HG03571 (cell line): ENCODE measurements at regions not wholly inside any gene's neighbourhood (a gene's known extent, or its start where the extent isn't known, plus 50 kb on each side); places are given as distances from the start of the nearest gene placed in this dataset.

Experiments
- ATAC-seq: cut with Tn5 transposase; IDR thresholded peaks from one replicate; pipeline ENCODE4 v1.9.1; 2021; ENCODE audit not compliant: unreplicated experiment

DNA sequence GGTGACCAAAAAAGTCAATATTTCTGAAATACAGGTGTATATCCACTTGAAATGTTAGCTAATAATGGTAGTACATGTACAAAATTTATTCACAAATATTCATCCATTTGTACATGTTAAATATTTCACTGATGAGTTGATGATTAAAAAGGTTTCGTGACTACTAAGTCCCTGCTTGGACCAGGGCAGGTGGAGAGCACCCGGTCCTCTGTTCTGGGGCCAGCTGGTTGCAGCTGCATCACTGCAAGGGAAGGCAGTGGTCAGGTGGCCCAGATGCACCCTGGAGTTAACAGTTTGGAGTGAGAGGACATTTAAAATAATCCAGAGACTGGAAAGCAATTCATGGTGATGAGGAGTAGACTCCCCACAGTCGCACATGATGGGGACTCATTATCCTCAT is 141.2 kb downstream of the ZBTB18 start:
- ATAC-seq = no peak

DNA sequence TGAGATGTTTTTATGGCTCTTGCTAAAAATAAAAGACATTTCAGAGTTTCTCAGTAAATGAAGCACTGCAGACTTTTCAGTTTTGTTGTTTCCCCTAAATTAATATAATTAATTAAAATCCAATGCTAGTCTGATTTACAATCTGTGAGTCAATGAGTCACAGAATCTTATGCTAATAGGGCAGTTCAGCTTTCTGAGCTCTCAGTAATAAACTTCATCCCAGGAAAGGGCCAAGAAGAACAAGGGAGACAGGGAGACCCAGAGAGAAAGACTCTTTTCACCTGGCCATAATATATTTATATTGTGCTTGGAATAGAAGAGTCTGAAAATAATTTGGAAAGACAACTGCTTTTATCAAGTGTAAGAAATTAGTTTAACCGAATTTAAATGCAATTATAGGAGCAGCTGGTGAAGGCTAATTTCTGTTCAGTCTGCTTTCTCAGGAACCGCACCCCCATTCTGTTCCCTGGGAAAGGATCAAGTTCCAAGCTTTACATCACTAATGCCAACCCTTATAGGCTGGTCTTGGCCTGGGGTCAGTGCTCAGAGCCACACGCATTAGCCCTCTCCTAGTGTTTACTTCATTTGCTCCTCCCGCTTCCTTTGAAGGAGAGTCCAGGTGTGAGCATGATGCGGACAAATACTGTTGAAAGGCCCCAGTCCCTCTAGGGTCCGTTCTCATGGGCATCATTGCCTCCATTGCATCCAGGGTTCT is 145.6 kb downstream of the ZBTB18 start:
- no peak for ATAC-seq

DNA sequence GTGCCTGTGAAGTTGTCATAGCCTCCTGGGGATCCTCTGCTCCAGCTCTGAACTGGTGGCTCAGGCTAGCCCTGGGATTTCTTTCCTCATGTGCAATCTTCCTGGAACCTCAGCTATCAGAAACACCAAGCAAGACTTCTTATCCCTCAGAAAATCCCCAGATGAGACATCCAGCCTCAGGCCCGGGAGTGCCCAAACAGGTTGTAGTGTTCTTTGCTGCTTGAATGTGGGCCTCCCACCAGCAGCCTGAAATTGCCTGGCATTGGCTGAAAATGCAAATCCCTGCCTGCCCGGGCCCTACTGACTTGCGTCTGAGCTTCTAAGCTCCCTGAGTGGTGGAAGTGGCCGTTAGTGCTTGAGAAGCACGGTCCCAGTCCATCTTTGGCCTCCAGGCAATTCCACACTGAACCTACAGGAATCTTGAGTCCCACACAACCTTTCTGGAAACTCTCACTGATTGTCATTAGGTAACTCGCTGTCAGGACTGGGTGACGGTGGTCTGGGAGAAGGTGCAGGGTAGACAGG is 146.8 kb downstream of the ZBTB18 start:
- ATAC-seq = no peak

- ATAC-seq = no peak
Measured at GRCh38 chr1:244199902-244200301, 148.8 kb downstream of the ZBTB18 start.

- no peak for ATAC-seq
Measured at GRCh38 chr1:244200596-244200995, 149.5 kb downstream of the ZBTB18 start.

- ATAC-seq = no peak
Measured at GRCh38 chr1:244201750-244202149, 150.7 kb downstream of the ZBTB18 start.

DNA sequence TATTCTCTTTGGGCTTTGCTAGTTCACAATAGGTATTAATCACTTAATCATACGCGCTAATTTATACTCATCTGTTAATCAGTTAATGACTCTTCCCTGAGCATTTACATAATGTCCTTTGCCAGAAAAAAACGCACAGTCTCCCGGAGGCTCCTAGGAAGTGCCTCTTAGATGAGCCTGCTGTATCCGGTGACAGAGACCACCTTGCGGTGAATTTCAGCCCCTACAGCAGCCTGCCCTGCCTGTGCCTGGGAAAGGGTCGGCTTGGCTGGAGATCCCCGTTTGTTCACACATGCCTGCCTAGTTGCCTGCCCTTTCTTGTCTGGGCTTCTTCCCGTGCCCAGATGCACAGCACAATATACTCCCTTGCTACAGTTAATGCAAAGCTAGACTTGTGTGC is 152.9 kb downstream of the ZBTB18 start:
- ATAC-seq = no peak

- ATAC-seq = no peak
Measured at GRCh38 chr1:244205171-244205570, 154.1 kb downstream of the ZBTB18 start.

- ATAC-seq = no peak
Measured at GRCh38 chr1:244205906-244206305, 154.8 kb downstream of the ZBTB18 start.

DNA sequence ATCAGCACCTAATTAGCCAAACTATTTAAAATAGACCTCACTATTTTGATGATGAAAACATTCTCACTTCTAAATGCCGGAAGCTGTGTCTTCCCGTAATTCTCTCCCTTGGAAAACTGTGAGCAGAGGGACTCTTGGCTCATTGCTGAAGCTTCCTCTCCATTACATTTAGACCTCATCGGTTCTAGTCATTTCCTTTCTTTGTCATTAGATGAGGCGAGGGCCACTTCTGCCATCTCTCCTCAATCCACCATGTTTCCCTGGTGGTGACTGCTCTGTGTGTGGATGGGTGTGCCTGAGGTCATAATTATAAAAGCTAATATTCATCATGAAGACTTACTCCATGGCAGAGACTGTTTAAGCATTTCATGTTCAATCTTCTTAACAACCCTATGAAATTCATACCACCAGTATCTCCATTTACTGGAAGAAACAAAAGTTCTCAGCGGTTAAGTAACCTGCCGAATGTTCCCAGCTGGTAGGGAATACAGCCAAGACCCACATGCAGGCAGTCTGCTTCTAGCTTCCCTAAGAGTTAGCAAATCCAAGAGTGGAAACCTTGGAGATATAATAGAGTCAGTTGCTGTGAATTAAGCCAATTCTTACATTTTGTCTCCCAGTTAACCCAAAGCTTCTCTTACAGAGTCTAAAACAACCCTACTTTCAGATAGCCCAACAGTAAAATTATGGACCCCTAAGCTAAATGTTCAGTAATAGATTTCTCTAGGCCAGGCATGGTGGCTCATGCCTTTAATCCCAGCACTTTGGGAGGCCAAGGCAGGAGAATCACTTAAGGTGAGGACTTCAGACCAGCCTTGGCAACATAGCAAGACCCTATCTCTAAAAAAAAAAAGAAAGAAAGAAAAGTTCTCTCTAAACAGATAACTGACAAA is 156.2 kb downstream of the ZBTB18 start:
- ATAC-seq = no peak

GRCh38 chr1:244207935-244208244 is 156.8 kb downstream of the ZBTB18 start:
- ATAC-seq = no peak

DNA sequence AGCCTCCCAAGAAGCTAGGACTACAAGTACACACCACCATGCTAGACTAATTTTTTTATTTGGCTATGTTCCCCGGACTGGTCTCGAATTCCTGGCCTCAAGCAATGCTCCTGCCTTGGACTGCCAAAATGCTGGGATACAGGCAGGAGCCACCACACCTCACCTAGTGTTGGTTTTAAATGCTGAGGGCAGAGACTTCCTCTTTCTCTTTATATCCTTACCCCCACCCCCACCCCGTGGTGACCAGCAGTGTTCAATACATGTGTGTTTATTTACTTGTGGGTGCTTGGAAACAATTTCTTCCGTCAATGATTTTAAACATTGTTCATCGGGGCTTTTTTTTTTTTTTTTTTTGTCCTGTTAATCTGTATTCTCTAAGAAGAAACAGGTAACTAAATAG is 158.9 kb downstream of the ZBTB18 start:
- ATAC-seq = no peak

DNA sequence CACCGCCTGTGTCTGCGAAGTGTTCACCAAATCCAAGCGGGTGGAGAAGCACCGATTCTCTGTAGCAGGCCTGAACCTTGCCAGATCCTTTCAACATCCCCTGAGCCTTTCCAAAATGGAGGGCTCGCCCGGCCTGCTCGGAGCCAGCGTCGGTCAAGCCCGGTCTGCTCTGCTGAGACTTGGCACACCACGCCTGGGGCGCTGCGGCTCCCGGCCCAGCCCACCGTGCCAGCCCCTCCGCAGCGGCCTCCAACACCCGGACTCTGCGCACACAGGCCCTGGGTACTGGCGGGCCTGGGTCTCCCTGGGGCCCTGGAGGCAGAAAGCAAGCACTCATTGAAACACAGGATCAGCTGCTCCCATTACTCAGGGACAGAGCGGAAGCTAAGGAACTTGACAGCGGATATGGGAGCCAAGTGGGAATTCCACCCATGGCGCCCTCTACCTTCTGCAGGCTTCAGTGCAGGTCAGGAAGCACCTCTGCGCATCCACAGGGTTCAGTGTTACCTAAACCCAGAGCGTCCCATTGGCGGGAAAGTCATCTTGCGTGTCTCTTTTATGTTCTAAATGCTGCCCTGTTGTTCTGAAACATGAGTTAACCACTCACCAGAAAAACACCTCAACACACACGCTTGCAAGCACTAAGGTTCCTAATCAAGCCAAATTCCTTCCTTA is 159.9 kb downstream of the ZBTB18 start:
- no peak for ATAC-seq

- ATAC-seq = no peak
Measured at GRCh38 chr1:244211559-244211944, 160.5 kb downstream of the ZBTB18 start.

DNA sequence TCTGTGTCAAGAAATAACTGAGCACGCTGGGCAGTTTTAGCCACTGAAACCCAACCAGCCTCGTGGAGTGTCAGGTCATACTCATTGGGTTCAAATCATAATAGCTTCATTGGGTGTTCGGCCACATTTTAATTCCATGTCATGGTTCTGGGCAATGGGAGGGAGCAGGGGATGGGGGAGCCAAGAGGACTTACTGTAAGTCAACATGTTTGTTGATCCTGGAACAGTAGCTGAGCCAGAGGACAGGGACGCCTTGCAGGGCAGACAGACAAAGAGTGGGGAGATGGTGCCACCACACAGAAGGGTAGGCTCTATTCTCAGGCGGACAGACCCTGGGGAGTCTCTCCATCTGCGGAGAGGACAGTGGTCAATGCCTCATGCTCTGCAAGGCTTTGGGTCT is 161.1 kb downstream of the ZBTB18 start:
- no peak for ATAC-seq

DNA sequence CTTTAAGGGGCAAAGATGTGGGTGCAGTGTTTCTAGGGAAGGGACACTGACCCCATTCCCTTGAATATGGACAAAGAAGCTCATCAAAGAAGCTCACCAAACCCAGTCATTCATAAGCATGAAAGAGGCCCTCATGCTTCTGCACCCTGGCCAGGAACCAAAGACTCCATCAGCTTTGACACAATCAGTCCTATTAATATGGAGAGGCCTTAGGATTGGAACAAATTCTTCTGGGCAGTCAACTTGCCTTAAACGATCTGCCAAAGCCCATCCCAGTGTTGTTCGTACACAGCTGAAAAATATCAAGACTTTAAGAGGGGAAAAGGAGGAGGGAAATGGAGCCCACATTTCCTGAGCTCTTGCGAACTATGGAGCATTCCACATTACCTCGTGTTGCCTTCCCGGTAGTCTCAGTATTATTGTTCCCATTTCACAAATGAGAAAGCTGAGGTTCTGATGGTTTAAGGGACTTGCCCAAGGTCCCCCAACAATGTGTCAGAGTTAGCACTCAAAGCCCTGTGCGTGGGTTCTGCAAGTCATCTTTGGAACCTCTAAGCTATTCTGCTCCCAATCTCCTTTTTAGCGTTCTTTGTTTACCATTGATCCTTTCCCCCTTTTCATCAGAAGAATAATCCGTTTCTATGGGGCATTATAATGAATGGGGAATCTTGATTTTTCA is 161.9 kb downstream of the ZBTB18 start:
- ATAC-seq = no peak

DNA sequence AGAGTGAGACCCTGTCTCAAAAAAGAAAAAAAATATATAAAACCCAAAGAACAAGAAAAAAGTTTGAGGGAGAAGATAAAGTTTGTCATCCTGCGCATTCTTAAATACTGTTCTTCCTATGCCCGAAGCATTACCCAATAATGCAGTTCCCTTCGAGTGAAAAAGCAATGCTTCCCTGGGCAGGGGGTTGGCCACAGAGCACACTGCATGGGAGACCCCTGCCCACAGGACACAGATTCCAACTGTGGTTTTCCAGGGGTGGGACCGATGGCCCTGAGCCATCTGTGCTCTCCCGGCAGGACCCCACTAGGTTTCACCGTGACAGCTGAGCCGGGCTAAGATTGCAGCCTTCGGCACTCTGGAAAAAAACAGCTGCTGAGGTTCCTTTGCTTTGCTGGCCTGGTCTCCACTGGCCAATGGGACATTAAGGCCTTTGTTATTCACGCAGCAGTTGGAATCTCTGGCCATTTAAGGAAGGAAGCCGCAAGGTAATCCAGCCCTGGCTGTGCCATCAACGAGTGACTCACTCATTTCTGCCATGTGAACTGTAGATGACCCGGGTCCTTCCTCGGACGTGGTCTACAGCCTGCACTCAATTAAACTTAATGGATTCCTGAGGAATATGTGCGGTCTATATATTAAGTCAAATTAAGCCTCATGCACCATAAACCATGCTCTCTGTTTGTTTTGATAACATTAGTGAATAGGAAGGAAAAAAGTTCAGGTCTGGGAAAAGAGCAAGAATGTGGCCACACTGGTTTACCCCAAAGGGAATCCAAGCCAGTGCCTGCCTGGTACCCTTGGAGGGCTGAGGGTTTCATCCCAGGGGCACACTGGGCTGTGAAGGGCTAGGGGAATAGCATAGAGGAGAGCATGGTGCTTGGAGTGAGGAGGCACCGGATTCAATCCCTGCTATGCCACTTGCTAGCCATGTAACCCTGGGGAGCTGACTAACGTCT is 163.2 kb downstream of the ZBTB18 start:
- ATAC-seq = no peak

DNA sequence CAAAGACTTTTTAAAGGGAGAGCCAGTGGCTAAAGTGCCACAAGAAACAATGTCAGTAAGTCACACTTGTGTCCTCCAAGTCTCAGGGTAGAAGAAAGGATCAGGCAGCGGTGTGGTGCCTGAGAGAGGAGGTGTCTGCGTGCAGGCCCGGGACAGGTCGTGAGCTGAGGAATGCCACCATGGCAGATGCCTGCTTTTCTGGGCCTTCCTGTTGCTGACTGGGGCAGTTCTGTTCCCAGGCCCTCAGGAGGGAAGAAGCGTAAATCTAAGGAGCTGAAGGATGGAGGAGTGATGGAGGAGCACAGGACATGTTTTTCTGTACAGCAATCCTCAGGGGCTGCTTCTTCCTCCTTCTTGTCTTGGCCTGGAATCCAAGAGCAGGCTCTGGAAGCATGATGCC is 165.8 kb downstream of the ZBTB18 start:
- ATAC-seq = no peak

DNA sequence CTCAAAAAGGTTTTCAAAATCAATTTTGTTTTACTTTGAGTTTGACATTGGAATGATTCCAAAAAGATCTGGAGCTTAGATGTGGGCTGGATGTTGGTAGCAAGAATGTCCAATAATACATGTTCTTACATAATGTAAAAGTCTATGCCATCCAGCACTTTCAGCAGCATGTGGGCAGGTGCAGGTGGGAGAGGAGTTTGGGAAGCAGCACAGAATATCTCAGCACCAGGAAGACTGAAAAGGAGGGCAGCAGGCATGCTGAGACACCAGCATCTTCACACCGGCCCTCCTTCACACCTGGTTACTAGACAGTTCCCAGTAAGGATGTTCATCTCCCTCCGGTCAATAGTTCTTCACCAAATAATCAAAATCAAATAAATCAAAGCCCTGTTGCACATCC is 166.6 kb downstream of the ZBTB18 start:
- no peak for ATAC-seq

GRCh38 chr1:244218220-244218619 is 167.1 kb downstream of the ZBTB18 start:
- ATAC-seq = no peak
